ENCODE measurements at regions not wholly inside any gene's neighbourhood (a gene's known extent, or its start where the extent isn't known, plus 50 kb on each side); places are given as distances from the start of the nearest gene placed in this dataset.

- ChIA-PET CTCF (no interaction called here), POLR2A (no interaction called here)
Observed at GRCh38 chr13:111861766-111862366, 205.1 kb upstream of the SOX1 start.

- POLR2A ChIA-PET: no interaction called here
- CTCF ChIA-PET: no interaction called here
Observed at GRCh38 chr13:111862836-111863815, 203.8 kb upstream of the SOX1 start.

- ChIA-PET POLR2A (no interaction called here), CTCF (no interaction called here)
Observed at GRCh38 chr13:111864566-111864965, 202.4 kb upstream of the SOX1 start.

- CTCF ChIA-PET: no interaction called here
Observed at GRCh38 chr13:111865046-111865445, 201.9 kb upstream of the SOX1 start.

GRCh38 chr13:111865826-111866225, 201.1 kb upstream of the SOX1 start:
- ChIA-PET POLR2A (no interaction called here), CTCF (no interaction called here)

More at GRCh38 chr13:111865046-111865445, 201.9 kb upstream of the SOX1 start:
- POLR2A ChIA-PET: no interaction called here

GRCh38 chr13:111866731-111867245, 200.2 kb upstream of the SOX1 start:
- ChIA-PET POLR2A (no interaction called here), CTCF (no interaction called here)

GRCh38 chr13:111867657-111868056, 199.3 kb upstream of the SOX1 start:
- POLR2A ChIA-PET: no interaction called here
- CTCF ChIA-PET: no interaction called here

- ChIA-PET POLR2A (no interaction called here), CTCF (no interaction called here)
Observed at GRCh38 chr13:111868716-111869115, 198.2 kb upstream of the SOX1 start.

GRCh38 chr13:111872475-111873150, 194.3 kb upstream of the SOX1 start:
- ChIA-PET POLR2A (no interaction called here), CTCF (no interaction called here)

- ChIA-PET CTCF (no interaction called here), POLR2A (no interaction called here)
Observed at GRCh38 chr13:111873676-111874178, 193.2 kb upstream of the SOX1 start.

- CTCF ChIA-PET: no interaction called here
- POLR2A ChIA-PET: no interaction called here
Observed at GRCh38 chr13:111874981-111875380, 192.0 kb upstream of the SOX1 start.

GRCh38 chr13:111875915-111876314, 191.0 kb upstream of the SOX1 start:
- ChIA-PET CTCF (no interaction called here), POLR2A (no interaction called here)

GRCh38 chr13:111876506-111876905, 190.4 kb upstream of the SOX1 start:
- ChIA-PET POLR2A (no interaction called here), CTCF (no interaction called here)

- ChIA-PET POLR2A (no interaction called here), CTCF (no interaction called here)
Observed at GRCh38 chr13:111877906-111878305, 189.0 kb upstream of the SOX1 start.

GRCh38 chr13:111879719-111880118, 187.2 kb upstream of the SOX1 start:
- CTCF ChIA-PET: no interaction called here
- POLR2A ChIA-PET: no interaction called here

GRCh38 chr13:111880185-111880584, 186.8 kb upstream of the SOX1 start:
- ChIA-PET POLR2A (no interaction called here), CTCF (no interaction called here)

GRCh38 chr13:111881700-111882099, 185.2 kb upstream of the SOX1 start:
- CTCF ChIA-PET: no interaction called here
- POLR2A ChIA-PET: no interaction called here

- ChIA-PET CTCF (no interaction called here), POLR2A (no interaction called here)
Observed at GRCh38 chr13:111882351-111882750, 184.6 kb upstream of the SOX1 start.

GRCh38 chr13:111883571-111884343, 183.2 kb upstream of the SOX1 start:
- ChIA-PET CTCF (no interaction called here), POLR2A (no interaction called here)

All from activated CD8-positive, alpha-beta memory T cell treated with anti-CD3 and anti-CD28 coated beads for 36 hours (primary cell).